ENCODE measurements at regions not wholly inside any gene's neighbourhood (a gene's known extent, or its start where the extent isn't known, plus 50 kb on each side); places are given as distances from the start of the nearest gene placed in this dataset.

GRCh38 chr13:85500696-85501256, 298.4 kb downstream of the SLITRK6 start (continued):
- TF ChIP-seq, protein P1, sequence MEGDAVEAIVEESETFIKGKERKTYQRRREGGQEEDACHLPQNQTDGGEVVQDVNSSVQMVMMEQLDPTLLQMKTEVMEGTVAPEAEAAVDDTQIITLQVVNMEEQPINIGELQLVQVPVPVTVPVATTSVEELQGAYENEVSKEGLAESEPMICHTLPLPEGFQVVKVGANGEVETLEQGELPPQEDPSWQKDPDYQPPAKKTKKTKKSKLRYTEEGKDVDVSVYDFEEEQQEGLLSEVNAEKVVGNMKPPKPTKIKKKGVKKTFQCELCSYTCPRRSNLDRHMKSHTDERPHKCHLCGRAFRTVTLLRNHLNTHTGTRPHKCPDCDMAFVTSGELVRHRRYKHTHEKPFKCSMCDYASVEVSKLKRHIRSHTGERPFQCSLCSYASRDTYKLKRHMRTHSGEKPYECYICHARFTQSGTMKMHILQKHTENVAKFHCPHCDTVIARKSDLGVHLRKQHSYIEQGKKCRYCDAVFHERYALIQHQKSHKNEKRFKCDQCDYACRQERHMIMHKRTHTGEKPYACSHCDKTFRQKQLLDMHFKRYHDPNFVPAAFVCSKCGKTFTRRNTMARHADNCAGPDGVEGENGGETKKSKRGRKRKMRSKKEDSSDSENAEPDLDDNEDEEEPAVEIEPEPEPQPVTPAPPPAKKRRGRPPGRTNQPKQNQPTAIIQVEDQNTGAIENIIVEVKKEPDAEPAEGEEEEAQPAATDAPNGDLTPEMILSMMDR (conservative IDR thresholded peaks at IDR 0.05; ENCODE audit: low read depth in 2 of 2): no peak
- TF ChIP-seq CREB1 (CRISPR knock-in tag; IDR thresholded peaks at IDR 0.05; ENCODE audit: low read depth): no peak

DNA sequence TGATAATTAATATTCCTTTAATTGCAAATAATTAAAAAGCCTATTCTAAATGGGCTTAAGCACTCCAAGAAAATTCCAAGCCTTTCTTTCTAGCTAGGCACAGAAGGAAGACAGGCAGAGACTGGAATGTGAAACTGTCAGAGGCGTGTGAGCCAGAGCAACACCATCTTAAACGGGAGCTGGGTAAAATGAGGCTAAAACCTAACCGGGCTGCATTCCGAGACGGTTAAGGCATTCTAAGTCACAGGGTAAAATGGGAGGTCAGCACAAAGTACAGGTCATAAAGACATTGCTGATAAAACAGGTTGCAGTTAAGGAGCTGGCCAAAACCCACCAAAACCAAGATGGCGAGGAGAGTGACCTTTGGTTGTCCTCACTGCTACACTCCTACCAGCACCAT, 300.4 kb downstream of the SLITRK6 start:
- H3K27ac Mint-ChIP-seq: no peak overlapping the region
- Histone ChIP-seq H2AFZ (no peak overlapping the region), H3K4me2 (no peak overlapping the region), H3K4me3 (no peak overlapping the region), H3K9me2 (ENCODE audit: insufficient read depth) (peaks cover 10% of the 10 kb centered on the region; the same call in 1 of the 2 replicates), H3K4me1 (ENCODE audit: insufficient read depth) (peaks cover 20% of the 10 kb centered on the region), H3K36me3 (ENCODE audit: insufficient read depth) (no peaks in the 10 kb centered on the region), H3K79me2 (replicated peaks; ENCODE audit: insufficient read depth) (no peaks in the 10 kb centered on the region), H4K20me1 (replicated peaks; ENCODE audit: insufficient read depth) (no peaks in the 10 kb centered on the region), H3K27me3 (ENCODE audit: insufficient read depth) (no peaks in the 10 kb centered on the region), H3F3A (replicated peaks; ENCODE audit: low read depth) (no peaks in the 10 kb centered on the region), H3K27ac (ENCODE audit: low read depth) (no peak overlapping the region)
- no peak for DNase-seq (ENCODE audit: low spot score)
- H3K27me3 Mint-ChIP-seq (ENCODE audit: insufficient read depth, low read depth, poor library complexity): no peaks in the 10 kb centered on the region
- H3K4me1 Mint-ChIP-seq: peaks cover 19% of the 10 kb centered on the region
- no peak overlapping the region for H3K4me3 Mint-ChIP-seq
- no peak for ATAC-seq
- no peaks in the 10 kb centered on the region for H3K9me3 Mint-ChIP-seq
- no peak for TF ChIP-seq ZNF114 (CRISPR knock-in tag; IDR thresholded peaks at IDR 0.05)
- no peak for TF ChIP-seq POLR2AphosphoS5 (IDR thresholded peaks at IDR 0.05; ENCODE audit: low read depth)
- TF ChIP-seq, protein P1 (conservative IDR thresholded peaks at IDR 0.05; ENCODE audit: low read depth in 2 of 2): no peak
- no peak for TF ChIP-seq ZNF331 (CRISPR knock-in tag; IDR thresholded peaks at IDR 0.05; ENCODE audit: low read depth)
- H3K36me3 Mint-ChIP-seq (ENCODE audit: low read depth): no peaks in the 10 kb centered on the region

DNA sequence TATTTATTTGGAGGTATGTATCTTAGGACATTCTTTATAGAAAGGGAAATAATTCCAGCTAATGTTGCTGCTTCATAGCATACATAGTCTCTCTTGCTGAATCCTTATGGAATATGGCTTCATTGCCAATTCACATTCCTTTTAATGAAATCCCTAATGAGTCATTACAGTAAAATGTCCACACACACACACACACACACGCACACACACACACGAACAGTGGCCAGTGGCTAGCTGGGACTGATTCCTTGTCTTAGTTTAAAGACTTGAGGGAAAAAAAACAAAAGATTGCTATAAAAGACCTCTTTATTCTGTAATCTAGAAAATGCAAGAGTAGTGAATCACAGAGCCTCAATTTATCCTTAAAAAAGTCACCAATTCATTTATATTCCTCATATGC, 301.6 kb downstream of the SLITRK6 start:
- H3K36me3 Mint-ChIP-seq (ENCODE audit: low read depth): no peaks in the 10 kb centered on the region
- no peak for ATAC-seq
- H3K4me2 ChIP-seq: no peak overlapping the region
- no peak for TF ChIP-seq JUNB (IDR thresholded peaks at IDR 0.05; ENCODE audit: unreplicated experiment)
- TF ChIP-seq, protein P2, sequence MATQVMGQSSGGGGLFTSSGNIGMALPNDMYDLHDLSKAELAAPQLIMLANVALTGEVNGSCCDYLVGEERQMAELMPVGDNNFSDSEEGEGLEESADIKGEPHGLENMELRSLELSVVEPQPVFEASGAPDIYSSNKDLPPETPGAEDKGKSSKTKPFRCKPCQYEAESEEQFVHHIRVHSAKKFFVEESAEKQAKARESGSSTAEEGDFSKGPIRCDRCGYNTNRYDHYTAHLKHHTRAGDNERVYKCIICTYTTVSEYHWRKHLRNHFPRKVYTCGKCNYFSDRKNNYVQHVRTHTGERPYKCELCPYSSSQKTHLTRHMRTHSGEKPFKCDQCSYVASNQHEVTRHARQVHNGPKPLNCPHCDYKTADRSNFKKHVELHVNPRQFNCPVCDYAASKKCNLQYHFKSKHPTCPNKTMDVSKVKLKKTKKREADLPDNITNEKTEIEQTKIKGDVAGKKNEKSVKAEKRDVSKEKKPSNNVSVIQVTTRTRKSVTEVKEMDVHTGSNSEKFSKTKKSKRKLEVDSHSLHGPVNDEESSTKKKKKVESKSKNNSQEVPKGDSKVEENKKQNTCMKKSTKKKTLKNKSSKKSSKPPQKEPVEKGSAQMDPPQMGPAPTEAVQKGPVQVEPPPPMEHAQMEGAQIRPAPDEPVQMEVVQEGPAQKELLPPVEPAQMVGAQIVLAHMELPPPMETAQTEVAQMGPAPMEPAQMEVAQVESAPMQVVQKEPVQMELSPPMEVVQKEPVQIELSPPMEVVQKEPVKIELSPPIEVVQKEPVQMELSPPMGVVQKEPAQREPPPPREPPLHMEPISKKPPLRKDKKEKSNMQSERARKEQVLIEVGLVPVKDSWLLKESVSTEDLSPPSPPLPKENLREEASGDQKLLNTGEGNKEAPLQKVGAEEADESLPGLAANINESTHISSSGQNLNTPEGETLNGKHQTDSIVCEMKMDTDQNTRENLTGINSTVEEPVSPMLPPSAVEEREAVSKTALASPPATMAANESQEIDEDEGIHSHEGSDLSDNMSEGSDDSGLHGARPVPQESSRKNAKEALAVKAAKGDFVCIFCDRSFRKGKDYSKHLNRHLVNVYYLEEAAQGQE (IDR thresholded peaks at IDR 0.05; ENCODE audit: unreplicated experiment): no peak
- TF ChIP-seq CREB1 (CRISPR knock-in tag; IDR thresholded peaks at IDR 0.05; ENCODE audit: low read depth): no peak
- no peak for TF ChIP-seq POLR2AphosphoS5 (IDR thresholded peaks at IDR 0.05; ENCODE audit: low read depth)
- TF ChIP-seq, protein P1 (conservative IDR thresholded peaks at IDR 0.05; ENCODE audit: low read depth in 2 of 2): no peak
- no peak for TF ChIP-seq NANOG (IDR thresholded peaks at IDR 0.05; ENCODE audit: borderline replicate concordance)
- no peak for TF ChIP-seq EZH2 (IDR thresholded peaks at IDR 0.05; ENCODE audit: low read depth, unreplicated experiment)
- no peak for TF ChIP-seq STAT1 (IDR thresholded peaks at IDR 0.05; ENCODE audit: unreplicated experiment)

More for the DNA sequence above, 301.6 kb downstream of the SLITRK6 start:
- Mint-ChIP-seq H3K27ac (no peak overlapping the region), H3K27me3 (ENCODE audit: insufficient read depth, low read depth, poor library complexity) (no peaks in the 10 kb centered on the region), H3K4me3 (no peak overlapping the region), H3K9me3 (no peaks in the 10 kb centered on the region), H3K4me1 (peaks cover 19% of the 10 kb centered on the region)
- Histone ChIP-seq H3K9me2 (ENCODE audit: insufficient read depth) (peaks cover 10% of the 10 kb centered on the region; the same call in 1 of the 2 replicates), H4K20me1 (replicated peaks; ENCODE audit: insufficient read depth) (no peaks in the 10 kb centered on the region), H3K4me3 (no peak overlapping the region), H3K4me1 (ENCODE audit: insufficient read depth) (peaks cover 20% of the 10 kb centered on the region), H3F3A (replicated peaks; ENCODE audit: low read depth) (no peaks in the 10 kb centered on the region), H3K27ac (ENCODE audit: low read depth) (no peak overlapping the region), H2AFZ (no peak overlapping the region), H3K27me3 (ENCODE audit: insufficient read depth) (no peaks in the 10 kb centered on the region), H3K36me3 (ENCODE audit: insufficient read depth) (no peaks in the 10 kb centered on the region), H3K79me2 (replicated peaks; ENCODE audit: insufficient read depth) (no peaks in the 10 kb centered on the region)
- no peak for DNase-seq (ENCODE audit: low spot score)
